Left renal cortex interstitium (tissue), 4 donors: ENCODE measurements at regions not wholly inside any gene's neighbourhood (a gene's known extent, or its start where the extent isn't known, plus 50 kb on each side); places are given as distances from the start of the nearest gene placed in this dataset.
"Not testable (repeated sequence)": the region's sequence is repeated elsewhere in the genome, so short reads cannot be mapped to it uniquely, and the experiment has no call there.

Experiments used
- DNase-seq, 4 donors: peaks; one replicate each; pipeline ENCODE4 v3.0.0-alpha.2; 2013; ENCODE audit warnings: low read depth in 4 of 4, low spot score in 2 of 4, missing footprints in 1 of 4

- no peak for DNase-seq
Observed at GRCh38 chr7:106386958-106387357, 102.2 kb upstream of the NAMPT start.

- no peak for DNase-seq
Observed at GRCh38 chr7:106384373-106384772, 99.6 kb upstream of the NAMPT start.

GRCh38 chr7:106382929-106383328 is 98.1 kb upstream of the NAMPT start:
- DNase-seq = no peak

- no peak for DNase-seq
Observed at GRCh38 chr7:106382129-106382528, 97.3 kb upstream of the NAMPT start.

- no peak for DNase-seq
Observed at GRCh38 chr7:106381252-106381651, 96.5 kb upstream of the NAMPT start.

- DNase-seq = no peak
Observed at GRCh38 chr7:106377847-106378361, 93.1 kb upstream of the NAMPT start.

GRCh38 chr7:106376026-106376799 is 91.4 kb upstream of the NAMPT start:
- no peak for DNase-seq

GRCh38 chr7:106375499-106375898 is 90.7 kb upstream of the NAMPT start:
- no peak for DNase-seq

- DNase-seq = no peak
Observed at GRCh38 chr7:106374437-106374836, 89.7 kb upstream of the NAMPT start.

- DNase-seq = no peak
Observed at GRCh38 chr7:106372595-106373318, 88.0 kb upstream of the NAMPT start.

GRCh38 chr7:106372126-106372525 is 87.3 kb upstream of the NAMPT start:
- DNase-seq = no peak

GRCh38 chr7:106371629-106372028 is 86.8 kb upstream of the NAMPT start:
- no peak for DNase-seq

GRCh38 chr7:106370542-106370941 is 85.8 kb upstream of the NAMPT start:
- no peak for DNase-seq

- no peak for DNase-seq
Observed at GRCh38 chr7:106369816-106370215, 85.0 kb upstream of the NAMPT start.

GRCh38 chr7:106369352-106369751 is 84.6 kb upstream of the NAMPT start:
- DNase-seq = no peak

- DNase-seq = no peak
Observed at GRCh38 chr7:106367664-106368063, 82.9 kb upstream of the NAMPT start.

- no peak for DNase-seq
Observed at GRCh38 chr7:106367018-106367420, 82.2 kb upstream of the NAMPT start.

- no peak for DNase-seq
Observed at GRCh38 chr7:106365252-106366005, 80.6 kb upstream of the NAMPT start.

- DNase-seq = not testable (repeated sequence)
Observed at GRCh38 chr7:106362507-106362906, 77.7 kb upstream of the NAMPT start.

- no peak for DNase-seq
Observed at GRCh38 chr7:106358103-106358663, 73.4 kb upstream of the NAMPT start.

GRCh38 chr7:106357675-106358074 is 72.9 kb upstream of the NAMPT start:
- no peak for DNase-seq
